GM18909 (cell line): ENCODE measurements at regions not wholly inside any gene's neighbourhood (a gene's known extent, or its start where the extent isn't known, plus 50 kb on each side); places are given as distances from the start of the nearest gene placed in this dataset.
A peak's percentile ranks its signal among the peaks of the same experiment; 100 is the strongest.
"Not testable (repeated sequence)": the region's sequence is repeated elsewhere in the genome, so short reads cannot be mapped to it uniquely, and the experiment has no call there.

Experiments
- ATAC-seq: cut with Tn5 transposase; IDR thresholded peaks from one replicate; pipeline ENCODE4 v1.9.1; 2021; ENCODE audit warnings: mild to moderate bottlenecking; ENCODE audit not compliant: unreplicated experiment, poor library complexity

- ATAC-seq, result no peak
Observed at GRCh38 chr3:56929809-56930615, 128.3 kb upstream of the ARHGEF3 start.

GRCh38 chr3:56928379-56929068, 126.8 kb upstream of the ARHGEF3 start:
- ATAC-seq, result no peak

- no peak for ATAC-seq
Observed at GRCh38 chr3:56927855-56928254, 126.1 kb upstream of the ARHGEF3 start.

- ATAC-seq, result no peak
Observed at GRCh38 chr3:56926947-56927282, 125.2 kb upstream of the ARHGEF3 start.

- no peak for ATAC-seq
Observed at GRCh38 chr3:56926243-56926946, 124.6 kb upstream of the ARHGEF3 start.

- not testable (repeated sequence) for ATAC-seq
Observed at GRCh38 chr3:56924700-56925099, 123.0 kb upstream of the ARHGEF3 start.

- ATAC-seq, result no peak
Observed at GRCh38 chr3:56923526-56924224, 121.9 kb upstream of the ARHGEF3 start.

- ATAC-seq, result no peak
Observed at GRCh38 chr3:56921573-56922453, 120.1 kb upstream of the ARHGEF3 start.

GRCh38 chr3:56919797-56920195, 118.0 kb upstream of the ARHGEF3 start:
- ATAC-seq, result no peak

GRCh38 chr3:56919137-56919796, 117.5 kb upstream of the ARHGEF3 start:
- ATAC-seq, result no peak

GRCh38 chr3:56918111-56918568, 116.4 kb upstream of the ARHGEF3 start:
- ATAC-seq, result peak; percentile 65

GRCh38 chr3:56917361-56918110, 115.8 kb upstream of the ARHGEF3 start:
- peak; percentile 65 for ATAC-seq

- no peak for ATAC-seq
Observed at GRCh38 chr3:56916716-56917360, 115.1 kb upstream of the ARHGEF3 start.

- ATAC-seq, result peak; percentile 45
Observed at GRCh38 chr3:56915966-56916586, 114.3 kb upstream of the ARHGEF3 start.

- ATAC-seq, result no peak
Observed at GRCh38 chr3:56914646-56915045, 112.9 kb upstream of the ARHGEF3 start.

- ATAC-seq, result no peak
Observed at GRCh38 chr3:56911363-56911762, 109.6 kb upstream of the ARHGEF3 start.

GRCh38 chr3:56909349-56909748, 107.6 kb upstream of the ARHGEF3 start:
- ATAC-seq, result no peak
